ENCODE measurements at regions not wholly inside any gene's neighbourhood (a gene's known extent, or its start where the extent isn't known, plus 50 kb on each side); places are given as distances from the start of the nearest gene placed in this dataset.
"Not testable (repeated sequence)": the region's sequence is repeated elsewhere in the genome, so short reads cannot be mapped to it uniquely, and the experiment has no call there.

DNA sequence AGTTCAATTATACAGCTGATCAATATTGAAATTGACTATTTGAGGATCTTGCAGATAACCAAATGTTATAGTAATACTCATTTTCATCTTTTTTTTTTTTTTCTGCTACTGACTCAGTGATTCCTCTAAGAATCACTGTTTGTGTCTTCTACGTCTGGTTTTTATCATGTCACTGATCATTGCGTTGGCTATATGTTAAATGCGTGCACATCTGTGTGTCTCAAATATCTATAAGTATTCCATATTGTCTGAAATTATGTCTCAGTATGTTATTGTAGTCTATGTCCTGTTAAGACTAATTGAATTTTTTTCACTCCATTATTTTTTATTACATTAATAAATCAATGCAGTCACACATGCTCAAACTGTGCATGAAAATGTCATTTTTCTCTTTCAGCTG, 200.5 kb downstream of the PCDH20 start:
- DNase-seq (ENCODE audit: low read depth) = no peak

DNA sequence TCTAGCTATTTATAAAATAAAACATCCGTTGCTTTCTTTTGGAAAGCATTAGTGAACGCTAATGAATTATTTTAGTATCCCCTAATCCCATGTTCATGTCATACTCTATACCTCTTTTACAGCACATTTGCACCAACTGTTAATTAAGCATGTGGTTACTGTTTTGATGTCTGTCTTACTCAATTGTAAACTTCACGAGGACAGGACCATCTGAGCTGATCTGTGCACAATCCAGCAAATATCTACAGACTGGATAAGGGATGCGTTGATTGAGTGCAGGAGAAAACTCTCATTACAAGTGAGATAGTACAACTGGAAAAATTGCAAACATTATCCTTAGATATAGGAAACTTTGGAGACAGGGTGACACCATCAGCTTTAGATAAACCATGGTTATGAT, 201.1 kb downstream of the PCDH20 start:
- DNase-seq (ENCODE audit: low read depth) = no peak

DNA sequence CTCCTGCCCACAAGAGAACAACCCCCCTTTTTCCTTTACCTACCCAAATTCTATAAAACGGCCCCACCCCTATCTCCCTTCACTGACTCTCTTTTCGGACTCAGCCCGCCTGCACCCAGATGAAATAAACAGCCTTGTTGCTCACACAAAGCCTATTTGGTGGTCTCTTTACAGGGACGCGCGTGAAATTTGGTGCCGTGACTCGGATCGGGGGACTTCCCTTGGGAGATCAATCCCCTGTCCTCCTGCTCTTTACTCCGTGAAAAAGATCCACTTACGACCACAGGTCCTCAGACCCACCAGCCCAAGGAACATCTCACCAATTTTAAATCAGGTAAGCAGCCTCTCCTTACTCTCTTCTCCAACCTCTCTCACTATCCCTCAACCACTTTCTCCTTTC, 209.8 kb downstream of the PCDH20 start:
- DNase-seq (ENCODE audit: low read depth) = not testable (repeated sequence)

DNA sequence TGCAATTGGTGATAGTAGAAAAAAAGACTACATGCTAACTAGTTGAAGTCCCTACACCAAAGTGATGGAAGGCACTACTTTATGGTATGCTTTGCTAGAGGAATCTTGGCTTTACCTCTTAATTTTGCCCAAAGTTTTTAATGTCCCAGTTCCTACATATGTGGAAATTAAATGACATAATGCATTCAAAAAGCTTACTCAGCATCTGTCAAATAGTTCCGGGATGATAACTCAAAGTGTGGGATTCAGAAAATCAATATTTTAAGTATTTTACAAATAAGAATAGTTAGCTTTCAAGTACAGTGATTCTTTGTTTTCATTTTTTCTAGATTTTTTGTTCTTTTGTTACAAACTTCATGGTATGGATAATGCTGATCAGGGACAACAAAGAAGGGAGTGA, 211.6 kb downstream of the PCDH20 start:
- no peak for DNase-seq (ENCODE audit: low read depth)

DNA sequence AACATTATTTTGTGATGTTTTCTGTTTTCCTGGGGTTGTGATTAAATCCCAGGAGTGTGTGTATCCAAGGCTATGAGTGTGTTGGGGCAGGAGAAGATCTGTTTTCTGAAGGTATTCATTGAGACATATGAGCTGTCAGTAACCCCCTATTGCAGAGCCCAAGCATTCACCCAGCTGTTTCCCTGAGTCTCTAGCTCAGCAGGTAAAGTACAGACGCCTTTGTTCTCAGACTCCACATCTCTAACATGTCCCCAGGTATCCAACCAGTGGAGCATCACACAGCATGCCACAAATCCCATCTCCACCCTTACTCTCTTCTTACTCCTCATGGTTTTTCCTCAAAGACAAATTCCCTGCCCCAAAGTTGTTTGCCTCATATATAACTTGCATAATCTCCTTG, 213.6 kb downstream of the PCDH20 start:
- DNase-seq (ENCODE audit: low read depth) = no peak

DNA sequence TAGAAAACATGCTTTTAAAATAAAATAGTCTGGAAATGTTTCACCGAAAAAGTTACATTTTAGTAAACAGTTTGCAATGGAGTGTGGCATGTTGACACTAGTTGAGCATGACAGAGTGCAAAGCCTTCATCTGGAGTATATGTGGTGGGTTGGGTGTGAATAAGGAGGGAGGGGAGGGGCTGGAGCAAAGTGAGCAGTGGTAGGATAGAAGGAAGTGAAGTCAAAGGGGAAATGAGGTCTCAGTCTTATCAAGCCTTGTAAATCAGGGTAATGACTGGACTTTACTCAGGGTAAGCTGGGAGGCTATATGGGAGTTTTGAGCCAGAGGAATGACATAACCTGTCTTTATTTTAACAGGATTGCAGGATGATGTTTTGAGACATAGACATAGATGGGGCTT, 222.8 kb downstream of the PCDH20 start:
- no peak for DNase-seq (ENCODE audit: low read depth)

DNA sequence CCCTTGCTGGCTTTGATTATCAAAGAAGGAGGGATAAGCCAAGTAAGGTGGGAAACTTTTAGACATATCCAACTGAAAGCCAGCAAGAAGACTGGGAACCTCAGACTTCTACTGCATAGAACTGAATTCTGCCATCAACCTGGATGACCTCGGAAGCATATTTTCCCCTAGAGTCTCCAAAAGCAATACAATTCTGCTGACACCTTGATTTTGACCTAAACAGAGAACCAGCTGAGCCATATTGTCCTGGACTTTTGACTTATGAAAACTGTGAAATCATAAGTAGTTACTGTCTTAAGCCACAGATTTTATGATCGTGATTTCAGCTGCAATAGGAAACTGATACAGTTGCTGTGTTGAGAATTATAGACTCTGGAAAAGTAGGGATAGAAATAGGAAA, 227.6 kb downstream of the PCDH20 start:
- no peak for DNase-seq (ENCODE audit: low read depth)

DNA sequence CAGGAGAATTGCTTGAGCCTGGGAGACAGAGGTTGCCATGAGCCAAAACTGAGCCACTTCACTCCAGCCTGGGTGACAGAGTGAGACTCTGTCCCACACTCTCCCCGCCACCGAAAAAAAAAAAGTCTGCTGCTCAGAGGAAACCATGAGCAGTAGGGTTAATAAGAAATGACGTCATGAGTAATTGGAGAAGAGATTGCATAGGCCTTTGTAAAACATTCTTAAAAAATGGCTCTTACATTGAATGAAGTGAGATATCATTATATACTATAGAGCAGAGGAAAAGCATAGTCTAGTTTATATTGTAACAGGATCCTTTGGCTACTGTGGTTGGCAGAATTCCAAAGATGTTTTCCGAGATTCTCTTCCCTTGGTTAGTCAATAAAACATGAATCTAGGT, 228.2 kb downstream of the PCDH20 start:
- no peak for DNase-seq (ENCODE audit: low read depth)

DNA sequence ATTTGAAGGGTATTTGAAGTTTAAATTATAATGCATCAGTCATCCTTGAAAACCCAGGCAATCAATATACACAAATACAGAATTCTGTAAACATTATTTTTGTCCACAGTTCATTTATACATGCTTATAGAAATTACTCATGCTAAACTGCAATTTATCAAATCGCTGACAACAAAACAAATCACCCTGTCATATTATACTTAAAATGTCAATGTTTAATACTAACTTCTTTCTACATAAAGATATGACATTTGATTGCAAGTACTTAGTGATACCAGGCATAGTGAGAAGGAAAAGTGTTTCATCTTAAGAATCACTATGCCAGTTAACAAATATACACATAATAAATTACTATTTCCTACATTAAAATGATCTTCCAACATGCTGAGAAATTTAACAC, 232.0 kb downstream of the PCDH20 start:
- no peak for DNase-seq (ENCODE audit: low read depth)

DNA sequence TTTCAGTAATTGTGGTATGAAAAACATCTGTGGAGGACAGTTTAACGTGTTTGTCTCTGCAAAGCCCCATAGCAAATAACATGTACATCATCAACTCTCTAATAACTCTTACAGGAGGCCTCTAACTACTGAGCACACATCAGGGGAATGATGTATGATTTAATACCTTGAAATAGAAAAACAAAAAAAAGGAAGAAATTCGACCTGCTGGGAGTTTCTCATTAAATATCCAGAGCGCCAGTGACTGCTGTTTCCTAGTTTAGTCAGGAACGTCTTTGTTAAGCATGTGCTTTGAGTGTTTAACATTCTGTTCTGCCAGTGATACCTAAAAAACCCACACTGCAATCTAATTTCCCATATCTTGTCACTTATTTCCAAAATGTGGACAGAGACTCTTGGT, 235.4 kb downstream of the PCDH20 start:
- no peak for DNase-seq (ENCODE audit: low read depth)

DNA sequence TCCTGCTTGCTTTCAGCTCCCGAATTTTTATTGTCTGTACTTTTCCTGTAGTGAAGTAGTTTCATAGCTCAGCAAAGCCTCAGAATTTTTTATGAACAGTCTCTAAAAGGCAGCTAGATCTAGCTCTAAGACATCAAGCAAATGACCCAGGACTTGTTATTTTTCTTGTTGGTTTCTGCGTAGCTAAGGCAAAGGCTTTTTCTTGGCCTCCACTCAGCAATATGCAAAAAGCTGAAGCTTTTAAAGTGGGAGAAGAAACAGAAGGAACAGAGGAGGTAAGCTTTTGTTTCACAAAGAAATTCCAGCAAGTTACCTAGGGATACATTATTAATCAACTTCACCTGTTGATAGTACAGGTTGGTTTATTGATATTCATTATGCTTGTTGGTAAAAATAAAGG, 235.9 kb downstream of the PCDH20 start:
- no peak for DNase-seq (ENCODE audit: low read depth)

DNA sequence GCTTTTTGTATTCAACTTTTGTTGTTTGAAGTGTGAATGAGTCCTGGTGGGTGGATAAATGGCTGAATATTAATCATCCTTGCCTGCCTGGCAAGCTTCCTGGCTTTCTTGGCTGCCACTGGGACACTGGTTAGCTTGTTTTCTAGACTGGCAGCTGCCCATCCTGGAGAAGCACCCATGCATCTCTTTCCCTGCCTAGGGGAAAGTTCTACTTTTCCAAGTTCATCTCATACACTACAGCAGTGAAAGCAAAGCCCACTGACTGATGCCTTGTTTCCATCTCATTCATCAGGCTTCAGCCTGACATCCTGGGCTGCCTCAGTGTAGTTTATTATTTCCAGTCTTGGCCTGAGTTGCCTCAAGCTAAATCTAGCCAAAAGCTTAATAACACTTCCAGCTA, 244.8 kb downstream of the PCDH20 start:
- no peak for DNase-seq (ENCODE audit: low read depth)

DNA sequence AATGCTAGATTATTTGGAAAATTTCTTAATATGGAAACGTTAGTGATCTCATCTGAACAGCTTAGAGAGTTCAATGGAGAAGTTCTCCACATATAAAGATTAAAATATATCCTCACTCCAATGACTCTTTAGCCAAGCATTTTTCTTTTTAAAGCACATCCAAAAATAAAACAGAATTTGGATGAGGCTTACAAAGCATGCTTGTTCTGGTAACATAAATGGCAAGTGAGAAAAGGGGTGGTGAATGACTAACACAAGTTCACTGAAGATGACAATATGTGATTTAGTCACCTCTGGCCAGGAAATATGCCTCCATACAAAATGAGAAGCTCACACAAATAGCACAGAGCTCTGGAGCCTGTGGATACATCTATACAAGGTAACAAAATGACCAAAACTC, 253.0 kb downstream of the PCDH20 start:
- DNase-seq (ENCODE audit: low read depth) = no peak

DNA sequence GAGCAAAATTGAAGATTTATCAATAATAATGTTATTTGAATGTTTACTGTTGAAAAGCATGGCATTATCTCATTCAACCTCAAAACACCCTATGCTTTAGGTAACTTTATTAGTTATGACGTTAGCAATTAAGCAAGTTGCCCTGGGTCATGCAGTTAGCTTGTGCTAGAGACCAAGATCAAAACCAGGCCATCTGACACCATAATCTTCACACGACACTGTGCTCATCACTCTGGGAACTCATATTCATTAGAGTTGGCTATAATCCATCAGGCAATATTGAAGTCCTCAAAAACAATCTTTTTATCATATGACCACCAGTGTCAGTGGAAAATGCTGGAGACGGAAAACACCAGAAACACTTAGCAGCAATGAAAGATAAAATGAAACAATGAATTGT, 253.5 kb downstream of the PCDH20 start:
- DNase-seq (ENCODE audit: low read depth) = no peak

DNA sequence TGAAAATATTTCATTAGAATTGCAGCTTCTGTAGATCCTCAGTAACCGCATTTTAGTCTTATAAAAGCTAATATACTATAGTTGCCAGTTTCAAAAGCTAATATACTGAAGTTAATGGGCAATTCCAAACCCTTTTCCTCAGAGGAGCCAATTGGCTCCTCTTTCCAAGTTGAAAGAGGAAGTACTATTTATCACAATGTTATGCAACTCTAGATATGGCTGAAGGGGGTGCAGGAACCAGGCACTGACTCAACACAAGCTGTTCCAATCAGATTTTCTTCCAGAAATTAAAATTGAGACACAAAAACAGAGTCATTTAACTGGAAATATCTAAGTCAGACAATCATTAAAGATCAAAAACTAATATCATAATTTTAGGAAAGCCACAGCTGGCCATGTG, 258.9 kb downstream of the PCDH20 start:
- no peak for DNase-seq (ENCODE audit: low read depth)

DNA sequence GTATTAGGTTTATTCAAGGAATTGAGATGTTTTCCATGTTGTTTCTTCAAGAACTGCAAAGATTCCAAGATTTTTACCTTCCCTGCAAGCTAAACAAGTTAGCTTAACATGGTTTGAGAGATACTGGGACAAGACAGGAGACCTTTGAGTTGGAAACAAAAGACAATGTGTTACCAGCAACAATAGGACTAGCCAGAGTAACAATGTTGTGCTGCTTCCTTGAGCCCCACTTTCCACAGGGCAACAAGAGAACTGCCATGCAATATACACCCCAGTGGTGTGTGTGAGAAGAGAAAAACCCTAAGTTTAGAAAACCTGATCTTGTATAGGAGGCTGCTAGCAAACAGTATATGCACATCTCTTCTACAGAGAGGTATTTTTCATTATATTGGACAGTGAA, 264.6 kb downstream of the PCDH20 start:
- no peak for DNase-seq (ENCODE audit: low read depth)

DNA sequence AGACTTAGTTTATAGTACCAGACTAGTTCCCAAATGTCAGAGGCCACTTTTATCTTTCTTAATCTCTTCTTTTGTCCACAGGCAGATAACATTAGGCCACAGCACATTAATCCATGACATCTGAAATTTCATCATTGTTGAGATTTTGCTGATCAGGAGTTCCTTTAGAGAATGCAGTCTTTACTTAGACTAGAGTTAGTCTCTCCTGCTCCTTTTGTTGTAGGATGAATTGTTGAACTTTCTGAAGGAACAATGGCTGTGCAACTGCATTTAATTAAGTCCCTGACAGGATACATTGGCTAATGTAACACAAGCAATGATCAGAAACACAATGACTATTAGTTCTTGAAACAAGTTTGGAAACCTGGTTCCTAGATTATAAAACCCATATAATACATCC, 266.3 kb downstream of the PCDH20 start:
- no peak for DNase-seq (ENCODE audit: low read depth)

DNA sequence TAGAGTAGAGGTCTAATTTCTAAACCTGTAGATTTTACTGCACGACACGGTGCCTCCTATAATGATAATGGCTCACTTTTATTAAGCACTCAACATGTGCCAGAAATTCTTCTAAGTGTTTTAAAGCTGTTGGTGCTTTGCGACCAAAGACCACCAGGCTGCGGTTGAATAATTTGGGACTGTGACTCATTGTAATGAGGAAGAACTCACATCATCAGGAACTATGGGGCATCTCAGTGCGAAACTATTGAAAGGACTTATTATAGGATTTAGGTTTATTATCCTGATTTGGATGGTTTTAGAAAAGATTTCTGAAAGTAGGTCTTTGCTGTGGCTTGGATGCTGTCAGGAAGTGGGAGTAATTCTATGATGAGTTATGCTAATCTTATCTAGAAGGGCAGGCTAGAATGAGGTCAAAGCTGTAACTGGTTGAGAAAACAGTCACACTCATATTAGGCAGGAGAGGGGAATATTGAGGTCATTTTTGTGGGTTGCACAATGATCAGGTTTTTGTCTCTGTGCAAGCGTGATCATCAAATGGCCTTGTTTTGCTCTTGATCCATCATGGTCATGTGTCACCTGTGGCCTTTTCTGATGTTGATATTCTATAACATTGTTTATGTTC, 266.8 kb downstream of the PCDH20 start:
- no peak for DNase-seq (ENCODE audit: low read depth)

DNA sequence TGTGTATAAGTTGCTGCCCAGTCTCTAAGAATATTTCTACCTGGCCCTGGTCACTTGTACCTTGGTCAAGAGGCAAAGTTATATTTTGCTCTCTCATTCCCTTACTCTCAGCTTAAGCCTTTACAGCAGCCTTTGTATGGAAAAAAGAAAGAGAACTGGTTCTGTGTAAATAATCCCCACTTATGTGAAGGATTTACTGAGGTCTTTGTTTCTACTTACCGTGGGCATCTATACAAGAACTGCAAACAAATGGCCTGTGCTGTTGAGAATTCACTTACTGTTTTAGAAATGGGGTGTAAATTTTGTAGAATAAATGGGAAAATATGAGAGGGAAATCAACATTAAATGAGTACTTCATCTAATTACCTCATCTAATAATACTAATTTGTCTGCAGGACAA, 267.4 kb downstream of the PCDH20 start:
- no peak for DNase-seq (ENCODE audit: low read depth)

DNA sequence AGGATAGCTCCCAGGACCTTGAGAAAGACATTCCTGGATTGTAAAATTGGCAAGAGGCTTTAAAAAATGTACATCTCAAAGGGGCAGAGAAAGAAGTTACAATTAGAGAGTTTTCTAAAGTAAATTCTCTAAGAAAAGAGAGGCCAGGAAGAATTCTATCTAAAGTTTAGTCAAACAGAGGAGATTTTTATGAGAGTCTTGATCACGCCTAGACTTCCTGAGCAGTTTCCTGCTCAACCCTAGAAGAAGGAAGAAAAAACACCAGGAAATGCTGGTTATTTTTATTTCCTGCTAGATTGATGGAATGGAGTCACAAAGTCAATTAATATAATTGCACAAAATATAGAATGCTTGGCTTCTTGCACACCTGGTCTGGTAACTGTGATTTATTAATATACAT, 269.1 kb downstream of the PCDH20 start:
- DNase-seq (ENCODE audit: low read depth) = no peak

DNA sequence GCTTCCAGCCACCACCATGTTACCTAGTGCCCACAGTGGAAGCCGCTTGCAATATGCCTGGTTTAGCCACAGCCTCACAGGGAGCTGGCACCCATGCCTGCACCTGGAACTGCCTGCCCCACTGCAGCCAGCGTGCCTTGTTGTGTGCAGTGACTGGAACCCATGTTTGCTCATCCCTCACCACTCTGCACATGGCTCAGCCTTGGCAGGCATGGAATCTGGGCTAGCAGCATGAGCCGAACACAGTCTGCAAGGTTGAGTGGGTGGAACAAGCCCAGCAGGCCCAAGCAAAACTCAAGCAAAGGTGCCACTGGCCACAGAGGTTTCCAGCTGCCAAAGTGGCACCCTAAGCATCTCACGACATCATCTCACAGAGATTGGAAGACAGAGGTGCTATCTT, 269.5 kb downstream of the PCDH20 start:
- no peak for DNase-seq (ENCODE audit: low read depth)

DNA sequence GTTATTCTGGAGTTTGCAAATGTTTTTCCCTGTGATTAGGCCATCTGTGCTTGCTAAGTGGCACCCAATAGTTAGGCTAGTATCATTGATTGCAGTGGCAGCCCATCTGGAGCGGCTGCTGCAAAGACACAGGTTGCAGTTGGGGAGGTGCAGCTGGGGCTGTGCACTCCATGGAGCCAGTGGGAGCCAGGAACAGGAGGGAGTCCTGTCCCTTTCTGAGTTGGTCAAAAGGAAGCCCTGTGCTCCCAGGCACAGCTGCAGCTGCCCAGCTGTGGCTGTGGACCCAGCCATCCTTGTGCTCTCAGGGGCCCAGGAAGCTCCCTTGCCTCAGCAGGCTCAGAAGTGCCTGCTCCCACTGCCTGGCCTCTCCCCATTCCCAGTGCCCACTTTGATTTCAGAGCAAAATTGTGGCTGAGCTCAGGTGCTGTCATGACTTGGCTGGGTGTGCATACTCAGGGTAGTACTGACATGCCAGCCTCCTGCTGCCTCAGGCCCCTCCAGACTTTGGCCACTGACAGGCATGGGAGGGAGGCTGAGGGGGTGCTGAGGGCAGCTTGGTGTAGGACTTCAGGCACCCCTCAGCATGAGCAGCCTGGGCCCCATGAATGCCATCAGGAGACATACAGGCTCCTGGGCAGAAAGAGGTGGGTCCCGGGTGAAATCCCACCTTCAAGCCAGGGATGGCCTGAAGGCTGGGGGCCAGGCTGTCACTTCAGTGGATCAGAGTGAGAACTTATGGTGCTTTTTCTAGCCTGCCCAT, 270.6 kb downstream of the PCDH20 start:
- DNase-seq (ENCODE audit: low read depth) = no peak

DNA sequence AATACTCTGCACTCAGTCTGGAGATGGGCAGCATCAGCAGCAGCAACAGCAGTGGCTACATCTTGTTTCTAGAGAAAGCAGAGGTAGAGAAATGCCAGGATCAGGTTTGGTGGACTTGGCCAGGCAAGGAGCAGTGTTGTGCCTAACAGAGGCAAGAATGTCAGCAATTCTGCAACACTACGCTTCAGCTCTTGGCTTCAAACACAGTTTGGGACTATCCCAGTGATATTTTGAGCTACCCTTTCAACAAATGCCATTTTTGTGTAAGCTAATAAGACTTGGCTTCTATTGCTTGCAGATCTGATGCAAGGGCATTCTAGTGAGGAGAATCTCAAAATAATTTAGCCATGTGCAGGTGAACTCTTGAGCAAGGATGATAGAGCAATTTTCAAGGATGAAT, 271.3 kb downstream of the PCDH20 start:
- no peak for DNase-seq (ENCODE audit: low read depth)

DNA sequence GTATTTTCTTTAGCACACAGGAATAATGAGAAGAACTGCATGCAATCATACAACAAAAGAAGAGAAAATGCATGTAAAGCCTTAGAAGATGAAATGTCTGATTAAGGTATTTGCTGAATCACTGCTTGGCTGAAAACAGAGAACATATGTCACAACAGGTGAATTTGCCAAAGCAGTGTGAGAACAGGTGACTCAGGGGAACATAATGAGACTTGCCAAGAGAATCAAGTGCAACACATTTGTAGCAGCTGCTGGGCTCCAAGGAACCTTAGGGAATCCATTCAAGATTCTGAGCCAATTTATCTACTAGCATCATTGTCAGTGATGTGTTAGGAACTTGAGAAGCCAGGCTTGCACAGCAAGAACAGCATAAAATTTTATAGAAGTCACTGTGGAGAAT, 273.1 kb downstream of the PCDH20 start:
- DNase-seq (ENCODE audit: low read depth) = no peak
